ENCODE measurements at regions not wholly inside any gene's neighbourhood (a gene's known extent, or its start where the extent isn't known, plus 50 kb on each side); places are given as distances from the start of the nearest gene placed in this dataset.

DNA sequence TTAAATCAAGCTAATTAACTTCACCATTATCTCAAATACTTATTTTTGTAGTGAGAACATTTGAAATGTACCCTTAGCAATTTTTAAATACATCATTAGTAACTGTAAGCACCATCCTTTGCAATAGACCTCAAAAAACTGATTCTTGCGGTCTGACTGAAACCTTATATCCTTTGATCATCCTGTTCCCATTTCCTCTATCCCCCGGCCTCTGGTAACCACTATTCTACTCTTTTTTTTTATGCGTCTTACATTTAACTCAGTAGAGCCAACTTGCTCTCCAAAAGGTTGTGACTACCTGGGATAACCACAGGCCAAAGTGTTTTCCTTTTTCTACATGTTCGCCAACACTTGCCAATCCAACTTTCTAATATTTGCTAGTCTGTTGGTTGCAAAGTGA lies 106.1 kb downstream of the IRX1 start:
- Histone ChIP-seq H3K4me3 (replicated peaks in 1 of 3; ENCODE audit: insufficient read depth in 1 of 3, low read depth in 1 of 3, low read length in 3 of 3) (no peak overlapping the region), H3K4me2 (ENCODE audit: insufficient read depth, low read length) (no peak overlapping the region), H3K9me1 (replicated peaks; ENCODE audit: control insufficient read depth, extremely low read depth, insufficient read depth, low read length) (no peaks in the 10 kb centered on the region), H3K27ac (ENCODE audit: insufficient read depth, low read depth, low read length) (no peak overlapping the region), H4K20me1 (replicated peaks; ENCODE audit: control insufficient read depth, extremely low read depth, insufficient read depth, low read length) (no peaks in the 10 kb centered on the region), H3K36me3 (ENCODE audit: control insufficient read depth in 2 of 2, extremely low read depth in 1 of 2, insufficient read depth in 2 of 2, low read length in 2 of 2) (no peaks in the 10 kb centered on the region), H3K9me3 (replicated peaks; ENCODE audit: control insufficient read depth, insufficient read depth, low read length) (no peaks in the 10 kb centered on the region), H3K9ac (replicated peaks; ENCODE audit: extremely low read depth, insufficient read depth, low read length) (no peak overlapping the region), H3K79me2 (ENCODE audit: control insufficient read depth, insufficient read depth, low read length) (no peaks in the 10 kb centered on the region), H2AFZ (ENCODE audit: low read depth, low read length) (no peak overlapping the region), H3K27me3 (ENCODE audit: control insufficient read depth in 2 of 2, insufficient read depth in 2 of 2, low read length in 2 of 2) (no peaks in the 10 kb centered on the region), H3K4me1 (ENCODE audit: control insufficient read depth, extremely low read depth, insufficient read depth, low read length) (no peaks in the 10 kb centered on the region)
- CTCF ChIA-PET = no interaction called here
- intact Hi-C loops (cut with micrococcal nuclease) = no loop called here
- FAIRE-seq (no peak), DNase-seq (ENCODE audit: low read depth, low spot score) (no peak)
- no peak for TF ChIP-seq POLR2AphosphoS5 (IDR thresholded peaks at IDR 0.05; ENCODE audit: insufficient read depth, low read depth, low read length)
- no peak for TF ChIP-seq MYC (IDR thresholded peaks at IDR 0.05; ENCODE audit: low read depth, low read length)
- BruUV-seq (replicated peaks) = no TSS peak
- POLR2A ChIA-PET = no interaction called here
- dilution Hi-C loops (cut with MboI; ENCODE audit: extremely low pct_ligation_motif_present, low sequenced_read_pairs) = no loop called here

DNA sequence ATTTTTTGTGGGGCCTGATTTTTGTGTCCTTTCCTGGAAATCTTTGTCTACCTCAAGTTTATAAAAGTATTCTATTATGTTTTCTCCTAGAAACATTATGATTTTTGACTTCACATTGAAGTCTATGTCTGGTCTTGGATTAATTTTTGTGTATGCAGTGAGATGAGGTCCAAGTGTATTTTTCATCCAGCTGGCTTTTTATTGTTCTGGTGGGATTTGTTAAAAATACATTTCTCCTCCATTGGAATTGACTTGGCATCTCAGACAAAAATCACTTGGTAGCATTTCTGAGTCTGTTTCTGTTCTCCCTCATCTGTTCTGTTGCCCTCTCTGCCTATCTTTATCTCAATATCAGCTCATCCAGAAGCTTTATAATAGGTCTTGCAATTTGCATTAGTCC lies 109.0 kb downstream of the IRX1 start:
- Histone ChIP-seq H3K9me1 (replicated peaks; ENCODE audit: control insufficient read depth, extremely low read depth, insufficient read depth, low read length) (no peaks in the 10 kb centered on the region), H3K4me3 (replicated peaks in 1 of 3; ENCODE audit: insufficient read depth in 1 of 3, low read depth in 1 of 3, low read length in 3 of 3) (no peak overlapping the region), H3K4me1 (ENCODE audit: control insufficient read depth, extremely low read depth, insufficient read depth, low read length) (no peaks in the 10 kb centered on the region), H2AFZ (ENCODE audit: low read depth, low read length) (no peak overlapping the region), H3K36me3 (ENCODE audit: control insufficient read depth in 2 of 2, extremely low read depth in 1 of 2, insufficient read depth in 2 of 2, low read length in 2 of 2) (no peaks in the 10 kb centered on the region), H3K9ac (replicated peaks; ENCODE audit: extremely low read depth, insufficient read depth, low read length) (no peak overlapping the region), H3K4me2 (ENCODE audit: insufficient read depth, low read length) (no peak overlapping the region), H3K27me3 (ENCODE audit: control insufficient read depth in 2 of 2, insufficient read depth in 2 of 2, low read length in 2 of 2) (no peaks in the 10 kb centered on the region), H3K27ac (ENCODE audit: insufficient read depth, low read depth, low read length) (no peak overlapping the region), H3K79me2 (ENCODE audit: control insufficient read depth, insufficient read depth, low read length) (no peaks in the 10 kb centered on the region), H3K9me3 (replicated peaks; ENCODE audit: control insufficient read depth, insufficient read depth, low read length) (peaks cover 2% of the 10 kb centered on the region), H4K20me1 (replicated peaks; ENCODE audit: control insufficient read depth, extremely low read depth, insufficient read depth, low read length) (no peaks in the 10 kb centered on the region)
- CTCF ChIA-PET = no interaction called here
- intact Hi-C loops (cut with micrococcal nuclease) = no loop called here
- TF ChIP-seq, protein P1, sequence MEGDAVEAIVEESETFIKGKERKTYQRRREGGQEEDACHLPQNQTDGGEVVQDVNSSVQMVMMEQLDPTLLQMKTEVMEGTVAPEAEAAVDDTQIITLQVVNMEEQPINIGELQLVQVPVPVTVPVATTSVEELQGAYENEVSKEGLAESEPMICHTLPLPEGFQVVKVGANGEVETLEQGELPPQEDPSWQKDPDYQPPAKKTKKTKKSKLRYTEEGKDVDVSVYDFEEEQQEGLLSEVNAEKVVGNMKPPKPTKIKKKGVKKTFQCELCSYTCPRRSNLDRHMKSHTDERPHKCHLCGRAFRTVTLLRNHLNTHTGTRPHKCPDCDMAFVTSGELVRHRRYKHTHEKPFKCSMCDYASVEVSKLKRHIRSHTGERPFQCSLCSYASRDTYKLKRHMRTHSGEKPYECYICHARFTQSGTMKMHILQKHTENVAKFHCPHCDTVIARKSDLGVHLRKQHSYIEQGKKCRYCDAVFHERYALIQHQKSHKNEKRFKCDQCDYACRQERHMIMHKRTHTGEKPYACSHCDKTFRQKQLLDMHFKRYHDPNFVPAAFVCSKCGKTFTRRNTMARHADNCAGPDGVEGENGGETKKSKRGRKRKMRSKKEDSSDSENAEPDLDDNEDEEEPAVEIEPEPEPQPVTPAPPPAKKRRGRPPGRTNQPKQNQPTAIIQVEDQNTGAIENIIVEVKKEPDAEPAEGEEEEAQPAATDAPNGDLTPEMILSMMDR (IDR thresholded peaks at IDR 0.05; ENCODE audit: extremely low read depth in 1 of 2, insufficient read depth in 1 of 2, low read depth in 1 of 2, low read length in 2 of 2) = no peak
- TF ChIP-seq JUN (IDR thresholded peaks at IDR 0.05; ENCODE audit: borderline replicate concordance, insufficient read depth, insufficient read length, low read depth) = no peak
- no peak for TF ChIP-seq FOS (IDR thresholded peaks at IDR 0.05; ENCODE audit: borderline replicate concordance, insufficient read depth, low read length)
- TF ChIP-seq EZH2 (IDR thresholded peaks at IDR 0.05; ENCODE audit: borderline replicate concordance, low read depth, low read length, severe bottlenecking) = no peak
- no peak for TF ChIP-seq GATA2 (IDR thresholded peaks at IDR 0.05; ENCODE audit: insufficient read depth, insufficient read length, low read depth, low read length)
- TF ChIP-seq, protein P2, sequence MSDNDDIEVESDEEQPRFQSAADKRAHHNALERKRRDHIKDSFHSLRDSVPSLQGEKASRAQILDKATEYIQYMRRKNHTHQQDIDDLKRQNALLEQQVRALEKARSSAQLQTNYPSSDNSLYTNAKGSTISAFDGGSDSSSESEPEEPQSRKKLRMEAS (IDR thresholded peaks at IDR 0.05; ENCODE audit: insufficient read depth, insufficient read length) = no peak
- TF ChIP-seq POLR2AphosphoS5 (IDR thresholded peaks at IDR 0.05; ENCODE audit: insufficient read depth, low read depth, low read length) = no peak
- no peak for TF ChIP-seq MYC (IDR thresholded peaks at IDR 0.05; ENCODE audit: low read depth, low read length)
- TF ChIP-seq POLR2A (IDR thresholded peaks at IDR 0.05; ENCODE audit: low read depth, low read length) = no peak
- FAIRE-seq = no peak
- no peak for DNase-seq (ENCODE audit: low read depth, low spot score)
- POLR2A ChIA-PET = no interaction called here
- dilution Hi-C loops (cut with MboI; ENCODE audit: extremely low pct_ligation_motif_present, low sequenced_read_pairs) = no loop called here
- no TSS peak for BruUV-seq (replicated peaks)
